ENCODE measurements at regions not wholly inside any gene's neighbourhood (a gene's known extent, or its start where the extent isn't known, plus 50 kb on each side); places are given as distances from the start of the nearest gene placed in this dataset.

GRCh38 chr10:47143072-47143471, 156.9 kb upstream of the GDF10 start (continued):
- TF ChIP-seq, protein P1, sequence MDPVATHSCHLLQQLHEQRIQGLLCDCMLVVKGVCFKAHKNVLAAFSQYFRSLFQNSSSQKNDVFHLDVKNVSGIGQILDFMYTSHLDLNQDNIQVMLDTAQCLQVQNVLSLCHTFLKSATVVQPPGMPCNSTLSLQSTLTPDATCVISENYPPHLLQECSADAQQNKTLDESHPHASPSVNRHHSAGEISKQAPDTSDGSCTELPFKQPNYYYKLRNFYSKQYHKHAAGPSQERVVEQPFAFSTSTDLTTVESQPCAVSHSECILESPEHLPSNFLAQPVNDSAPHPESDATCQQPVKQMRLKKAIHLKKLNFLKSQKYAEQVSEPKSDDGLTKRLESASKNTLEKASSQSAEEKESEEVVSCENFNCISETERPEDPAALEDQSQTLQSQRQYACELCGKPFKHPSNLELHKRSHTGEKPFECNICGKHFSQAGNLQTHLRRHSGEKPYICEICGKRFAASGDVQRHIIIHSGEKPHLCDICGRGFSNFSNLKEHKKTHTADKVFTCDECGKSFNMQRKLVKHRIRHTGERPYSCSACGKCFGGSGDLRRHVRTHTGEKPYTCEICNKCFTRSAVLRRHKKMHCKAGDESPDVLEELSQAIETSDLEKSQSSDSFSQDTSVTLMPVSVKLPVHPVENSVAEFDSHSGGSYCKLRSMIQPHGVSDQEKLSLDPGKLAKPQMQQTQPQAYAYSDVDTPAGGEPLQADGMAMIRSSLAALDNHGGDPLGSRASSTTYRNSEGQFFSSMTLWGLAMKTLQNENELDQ (tag by site-specific recombination; IDR thresholded peaks at IDR 0.05; ENCODE audit: low read depth) = no peak
- no peak for TF ChIP-seq ZNF292 (tag by site-specific recombination; IDR thresholded peaks at IDR 0.05; ENCODE audit: borderline replicate concordance, low read depth)
- TF ChIP-seq YY2 (tag by site-specific recombination; IDR thresholded peaks at IDR 0.05) = no peak
- TF ChIP-seq, protein P2, sequence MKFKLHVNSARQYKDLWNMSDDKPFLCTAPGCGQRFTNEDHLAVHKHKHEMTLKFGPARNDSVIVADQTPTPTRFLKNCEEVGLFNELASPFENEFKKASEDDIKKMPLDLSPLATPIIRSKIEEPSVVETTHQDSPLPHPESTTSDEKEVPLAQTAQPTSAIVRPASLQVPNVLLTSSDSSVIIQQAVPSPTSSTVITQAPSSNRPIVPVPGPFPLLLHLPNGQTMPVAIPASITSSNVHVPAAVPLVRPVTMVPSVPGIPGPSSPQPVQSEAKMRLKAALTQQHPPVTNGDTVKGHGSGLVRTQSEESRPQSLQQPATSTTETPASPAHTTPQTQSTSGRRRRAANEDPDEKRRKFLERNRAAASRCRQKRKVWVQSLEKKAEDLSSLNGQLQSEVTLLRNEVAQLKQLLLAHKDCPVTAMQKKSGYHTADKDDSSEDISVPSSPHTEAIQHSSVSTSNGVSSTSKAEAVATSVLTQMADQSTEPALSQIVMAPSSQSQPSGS (tag by site-specific recombination; IDR thresholded peaks at IDR 0.05; ENCODE audit: low read depth) = no peak
- TF ChIP-seq ZNF707 (tag by site-specific recombination; IDR thresholded peaks at IDR 0.05) = no peak
- TF ChIP-seq ZNF677 (tag by site-specific recombination; IDR thresholded peaks at IDR 0.05) = no peak
- no peak for TF ChIP-seq ZNF626 (tag by site-specific recombination; IDR thresholded peaks at IDR 0.05)
- no peak for TF ChIP-seq FEZF1 (tag by site-specific recombination; IDR thresholded peaks at IDR 0.05)
- TF ChIP-seq, protein P3, sequence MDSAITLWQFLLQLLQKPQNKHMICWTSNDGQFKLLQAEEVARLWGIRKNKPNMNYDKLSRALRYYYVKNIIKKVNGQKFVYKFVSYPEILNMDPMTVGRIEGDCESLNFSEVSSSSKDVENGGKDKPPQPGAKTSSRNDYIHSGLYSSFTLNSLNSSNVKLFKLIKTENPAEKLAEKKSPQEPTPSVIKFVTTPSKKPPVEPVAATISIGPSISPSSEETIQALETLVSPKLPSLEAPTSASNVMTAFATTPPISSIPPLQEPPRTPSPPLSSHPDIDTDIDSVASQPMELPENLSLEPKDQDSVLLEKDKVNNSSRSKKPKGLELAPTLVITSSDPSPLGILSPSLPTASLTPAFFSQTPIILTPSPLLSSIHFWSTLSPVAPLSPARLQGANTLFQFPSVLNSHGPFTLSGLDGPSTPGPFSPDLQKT (IDR thresholded peaks at IDR 0.05; ENCODE audit: borderline replicate concordance, low read depth, low read length) = no peak
- TF ChIP-seq ZNF155 (tag by site-specific recombination; IDR thresholded peaks at IDR 0.05) = no peak
- no peak for TF ChIP-seq SP2 (tag by site-specific recombination; IDR thresholded peaks at IDR 0.05)

DNA sequence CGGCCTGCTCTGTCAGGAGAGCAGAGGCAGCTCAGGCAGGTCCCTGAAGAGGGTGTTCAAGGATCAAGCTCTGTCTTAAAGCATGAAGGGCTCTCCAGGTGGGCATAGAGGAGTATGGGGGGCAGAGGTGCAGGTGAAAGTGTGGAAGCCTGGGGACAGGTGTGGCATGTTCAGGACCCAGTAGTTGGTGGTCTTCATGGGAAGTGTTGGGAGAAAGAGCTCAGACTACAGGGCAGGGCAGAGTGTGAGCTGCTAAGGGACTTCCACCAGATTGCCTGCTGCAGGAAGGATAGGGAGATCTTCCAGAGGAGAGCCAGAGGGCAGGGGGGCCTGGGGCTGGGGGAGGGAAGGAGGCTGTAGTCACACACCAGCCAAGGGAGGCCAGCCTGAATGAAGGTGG, 156.5 kb upstream of the GDF10 start:
- Histone ChIP-seq H3K36me3 (ENCODE audit: control insufficient read depth in 2 of 2, insufficient read depth in 1 of 2, low read length in 2 of 2) (no peaks in the 10 kb centered on the region), H3K27ac (ENCODE audit: extremely low read depth, low read depth, low read length) (no peak overlapping the region), H3K9me3 (ENCODE audit: control insufficient read depth, insufficient read depth, low read depth, low read length) (no peaks in the 10 kb centered on the region), H3K4me1 (ENCODE audit: control insufficient read depth, insufficient read depth, low read length) (no peaks in the 10 kb centered on the region), H3K4me3 (ENCODE audit: low read depth, low read length) (no peak overlapping the region)
- ChIA-PET CTCF (interaction anchor here (0.6 kb wide), 1 partner anchor 1513 kb away, joined by 5 read pairs; no protein-coding TSS in a partner anchor), POLR2A (no interaction called here)
- no peak for TF ChIP-seq ZNF621 (tag by site-specific recombination; IDR thresholded peaks at IDR 0.05)
- no peak for TF ChIP-seq MYNN (tag by site-specific recombination; IDR thresholded peaks at IDR 0.05; ENCODE audit: borderline replicate concordance)
- no peak for TF ChIP-seq ZBTB17 (tag by site-specific recombination; IDR thresholded peaks at IDR 0.05)
- no peak for TF ChIP-seq ZNF561 (tag by site-specific recombination; IDR thresholded peaks at IDR 0.05; ENCODE audit: borderline replicate concordance)
- no peak for TF ChIP-seq ZNF830 (tag by site-specific recombination; IDR thresholded peaks at IDR 0.05; ENCODE audit: low read depth)
- no peak for TF ChIP-seq KLF10 (tag by site-specific recombination; IDR thresholded peaks at IDR 0.05)
- no peak for TF ChIP-seq ZSCAN18 (tag by site-specific recombination; IDR thresholded peaks at IDR 0.05)
- no peak for TF ChIP-seq ZNF785 (tag by site-specific recombination; IDR thresholded peaks at IDR 0.05)
- TF ChIP-seq, protein P4, sequence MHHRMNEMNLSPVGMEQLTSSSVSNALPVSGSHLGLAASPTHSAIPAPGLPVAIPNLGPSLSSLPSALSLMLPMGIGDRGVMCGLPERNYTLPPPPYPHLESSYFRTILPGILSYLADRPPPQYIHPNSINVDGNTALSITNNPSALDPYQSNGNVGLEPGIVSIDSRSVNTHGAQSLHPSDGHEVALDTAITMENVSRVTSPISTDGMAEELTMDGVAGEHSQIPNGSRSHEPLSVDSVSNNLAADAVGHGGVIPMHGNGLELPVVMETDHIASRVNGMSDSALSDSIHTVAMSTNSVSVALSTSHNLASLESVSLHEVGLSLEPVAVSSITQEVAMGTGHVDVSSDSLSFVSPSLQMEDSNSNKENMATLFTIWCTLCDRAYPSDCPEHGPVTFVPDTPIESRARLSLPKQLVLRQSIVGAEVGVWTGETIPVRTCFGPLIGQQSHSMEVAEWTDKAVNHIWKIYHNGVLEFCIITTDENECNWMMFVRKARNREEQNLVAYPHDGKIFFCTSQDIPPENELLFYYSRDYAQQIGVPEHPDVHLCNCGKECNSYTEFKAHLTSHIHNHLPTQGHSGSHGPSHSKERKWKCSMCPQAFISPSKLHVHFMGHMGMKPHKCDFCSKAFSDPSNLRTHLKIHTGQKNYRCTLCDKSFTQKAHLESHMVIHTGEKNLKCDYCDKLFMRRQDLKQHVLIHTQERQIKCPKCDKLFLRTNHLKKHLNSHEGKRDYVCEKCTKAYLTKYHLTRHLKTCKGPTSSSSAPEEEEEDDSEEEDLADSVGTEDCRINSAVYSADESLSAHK (tag by site-specific recombination; IDR thresholded peaks at IDR 0.05) = no peak
- no peak for TF ChIP-seq ZNF114 (tag by site-specific recombination; IDR thresholded peaks at IDR 0.05)
- TF ChIP-seq ZNF266 (tag by site-specific recombination; IDR thresholded peaks at IDR 0.05; ENCODE audit: low read depth) = no peak
- TF ChIP-seq ZXDB (tag by site-specific recombination; IDR thresholded peaks at IDR 0.05) = no peak
- no peak for TF ChIP-seq ZNF112 (tag by site-specific recombination; IDR thresholded peaks at IDR 0.05)
- no peak for TF ChIP-seq ZBTB48 (tag by site-specific recombination; IDR thresholded peaks at IDR 0.05)

All from HEK293 (cell line).